NB4 (cell line): ENCODE measurements at regions not wholly inside any gene's neighbourhood (a gene's known extent, or its start where the extent isn't known, plus 50 kb on each side); places are given as distances from the start of the nearest gene placed in this dataset.

ENCODE experiments used
- TF ChIP-seq, protein P1 (sequence below): IDR thresholded peaks from one replicate; pipeline ENCODE4 v1.5.1; 2012; ENCODE audit warnings: low read depth, low read length
- TF ChIP-seq, protein P2 (sequence below): IDR thresholded peaks from 2 replicates; pipeline ENCODE4 v1.6.1; 2011; ENCODE audit warnings: low read depth, low read length

DNA sequence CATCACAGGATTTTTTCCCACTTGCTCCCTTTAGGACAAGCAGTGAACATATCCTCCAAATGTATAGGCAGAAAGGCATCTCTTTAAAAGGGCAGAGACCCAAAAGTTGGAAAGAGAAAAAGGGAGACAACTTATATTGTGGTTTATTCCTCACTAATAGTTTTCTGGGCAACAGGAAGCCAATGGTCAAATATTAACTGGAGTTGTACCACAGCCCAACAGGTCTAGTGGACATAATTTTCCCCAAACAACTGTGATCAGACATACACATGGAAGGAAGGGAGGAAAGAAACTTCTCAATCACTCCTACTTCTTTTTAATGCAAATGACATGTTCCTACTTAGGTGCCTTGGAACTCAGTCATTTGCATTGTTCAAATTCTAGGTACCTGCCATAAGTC, 78.4 kb downstream of the SOX9 start:
- TF ChIP-seq, protein P1, sequence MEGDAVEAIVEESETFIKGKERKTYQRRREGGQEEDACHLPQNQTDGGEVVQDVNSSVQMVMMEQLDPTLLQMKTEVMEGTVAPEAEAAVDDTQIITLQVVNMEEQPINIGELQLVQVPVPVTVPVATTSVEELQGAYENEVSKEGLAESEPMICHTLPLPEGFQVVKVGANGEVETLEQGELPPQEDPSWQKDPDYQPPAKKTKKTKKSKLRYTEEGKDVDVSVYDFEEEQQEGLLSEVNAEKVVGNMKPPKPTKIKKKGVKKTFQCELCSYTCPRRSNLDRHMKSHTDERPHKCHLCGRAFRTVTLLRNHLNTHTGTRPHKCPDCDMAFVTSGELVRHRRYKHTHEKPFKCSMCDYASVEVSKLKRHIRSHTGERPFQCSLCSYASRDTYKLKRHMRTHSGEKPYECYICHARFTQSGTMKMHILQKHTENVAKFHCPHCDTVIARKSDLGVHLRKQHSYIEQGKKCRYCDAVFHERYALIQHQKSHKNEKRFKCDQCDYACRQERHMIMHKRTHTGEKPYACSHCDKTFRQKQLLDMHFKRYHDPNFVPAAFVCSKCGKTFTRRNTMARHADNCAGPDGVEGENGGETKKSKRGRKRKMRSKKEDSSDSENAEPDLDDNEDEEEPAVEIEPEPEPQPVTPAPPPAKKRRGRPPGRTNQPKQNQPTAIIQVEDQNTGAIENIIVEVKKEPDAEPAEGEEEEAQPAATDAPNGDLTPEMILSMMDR, result no peak
- TF ChIP-seq, protein P2, sequence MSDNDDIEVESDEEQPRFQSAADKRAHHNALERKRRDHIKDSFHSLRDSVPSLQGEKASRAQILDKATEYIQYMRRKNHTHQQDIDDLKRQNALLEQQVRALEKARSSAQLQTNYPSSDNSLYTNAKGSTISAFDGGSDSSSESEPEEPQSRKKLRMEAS, result no peak
